Adrenal gland (tissue), 9 donors: ENCODE measurements at regions not wholly inside any gene's neighbourhood (a gene's known extent, or its start where the extent isn't known, plus 50 kb on each side); places are given as distances from the start of the nearest gene placed in this dataset.

Experiments used
- DNase-seq, 7 donors: peaks; one replicate each; pipeline ENCODE4 v3.0.0-alpha.2; 2019 to 2020
- H3K27ac ChIP-seq, 5 donors: fragments of 200-600 bp; sonication (generic) in 4 of 5; 1 replicate in 3 of 5; 2 replicates in 2 of 5; pipeline versions ENCODE4 v1.5.1 to v1.8.0; 2016 to 2020; ENCODE audit warnings: mild to moderate bottlenecking in 1 of 5
- H3K27me3 ChIP-seq: fragments of 200-600 bp; 2 replicates; pipeline ENCODE4 v1.8.0; 2021
- H3K36me3 ChIP-seq, 2 donors: fragments of 200-600 bp; replicated peaks in 1 of 2; 1 replicate in 1 of 2; 2 replicates in 1 of 2; pipeline versions ENCODE4 v1.5.1 to v1.8.0; 2018 to 2022
- H3K4me1 ChIP-seq, 2 donors: fragments of 200-600 bp; replicated peaks in 1 of 2; 1 replicate in 1 of 2; 2 replicates in 1 of 2; pipeline versions ENCODE4 v1.5.1 to v1.8.0; 2018 to 2021
- H3K4me3 ChIP-seq, 4 donors: fragments of 200-600 bp; sonication (generic) in 3 of 4; one replicate each; pipeline ENCODE4 v1.5.1; 2016 to 2018
- H3K9me3 ChIP-seq, 3 donors: fragments of 200-600 bp; sonication (generic) in 1 of 3; replicated peaks in 1 of 3; 1 replicate in 2 of 3; 2 replicates in 1 of 3; pipeline versions ENCODE4 v1.5.1 to v1.8.0; 2016 to 2021
- POLR2A ChIP-seq, 2 donors: fragments of 450-650 bp; IDR thresholded peaks; one replicate each; pipeline ENCODE4 v1.6.1; 2017; ENCODE audit warnings: antibody characterized with exemption in 2 of 2, mild to moderate bottlenecking in 2 of 2, moderate library complexity in 1 of 2
- WGBS, 4 donors: extraction: QIAGEN DNeasy Blood & Tissue Kit in 2 of 4; methylation state at CpG; one replicate each; pipeline versions ENCODE4 v1.1.5 to v1.1.7; 2013 to 2017; 5-methylcytosine and 5-hydroxymethylcytosine counted together
- intact Hi-C, 2 donors: fragments of 100-400 bp; cut with DNase I; formaldehyde crosslinking; loops; one replicate each; pipeline versions ENCODE4 v1.14.1 to v1.15.0; 2022 to 2023
- TF ChIP-seq, protein P1 (sequence below), 6 experiments: fragments of 450-650 bp in 4 of 6; fragments of 200-600 bp in 2 of 6; sonication (generic) in 1 of 6; IDR thresholded peaks; 1 replicate in 5 of 6; 2 replicates in 1 of 6; pipeline versions ENCODE4 v1.5.1 to v1.8.0; 2016 to 2021; ENCODE audit warnings: antibody characterized with exemption in 6 of 6, mild to moderate bottlenecking in 2 of 6, moderate library complexity in 1 of 6
- donor health status: healthy with polysubstance abuse.
- donor health status: Bipolar disorder and iron deficiency.
- donor health status: DM: yes; HTN: yes; CAD: no.
- donor health status: DM: no; HTN: no; CAD: no.
- donor health status: DM: no; HTN: no; CAD: no.

DNA sequence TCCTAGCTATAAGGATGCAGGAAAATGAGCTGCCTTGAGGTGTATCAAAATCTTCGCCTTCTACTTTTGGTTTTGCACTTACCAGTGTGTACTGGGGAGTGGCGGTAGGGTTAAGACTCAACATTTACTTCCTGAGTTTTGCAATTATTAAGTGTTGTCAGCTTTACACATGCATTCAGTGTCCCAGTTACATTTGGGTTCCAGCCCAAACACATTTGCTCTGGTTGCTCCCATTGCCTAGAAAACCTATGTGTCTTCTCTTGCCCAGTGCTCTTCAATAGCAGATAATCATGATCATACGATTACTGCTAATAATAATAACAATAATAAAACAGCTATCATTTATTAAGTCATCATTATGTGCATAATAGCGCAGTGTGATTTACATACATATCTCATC lies 241.5 kb upstream of the PAPPA start:
- intact Hi-C loops = no loop called here
- Histone ChIP-seq H3K36me3 (no peaks in the 10 kb centered on the region), H3K4me3 (no peak overlapping the region), H3K27ac (no peak overlapping the region), H3K9me3 (no peaks in the 10 kb centered on the region), H3K27me3 (no peaks in the 10 kb centered on the region), H3K4me1 (no peaks in the 10 kb centered on the region)
- no peak for DNase-seq
- TF ChIP-seq, protein P1, sequence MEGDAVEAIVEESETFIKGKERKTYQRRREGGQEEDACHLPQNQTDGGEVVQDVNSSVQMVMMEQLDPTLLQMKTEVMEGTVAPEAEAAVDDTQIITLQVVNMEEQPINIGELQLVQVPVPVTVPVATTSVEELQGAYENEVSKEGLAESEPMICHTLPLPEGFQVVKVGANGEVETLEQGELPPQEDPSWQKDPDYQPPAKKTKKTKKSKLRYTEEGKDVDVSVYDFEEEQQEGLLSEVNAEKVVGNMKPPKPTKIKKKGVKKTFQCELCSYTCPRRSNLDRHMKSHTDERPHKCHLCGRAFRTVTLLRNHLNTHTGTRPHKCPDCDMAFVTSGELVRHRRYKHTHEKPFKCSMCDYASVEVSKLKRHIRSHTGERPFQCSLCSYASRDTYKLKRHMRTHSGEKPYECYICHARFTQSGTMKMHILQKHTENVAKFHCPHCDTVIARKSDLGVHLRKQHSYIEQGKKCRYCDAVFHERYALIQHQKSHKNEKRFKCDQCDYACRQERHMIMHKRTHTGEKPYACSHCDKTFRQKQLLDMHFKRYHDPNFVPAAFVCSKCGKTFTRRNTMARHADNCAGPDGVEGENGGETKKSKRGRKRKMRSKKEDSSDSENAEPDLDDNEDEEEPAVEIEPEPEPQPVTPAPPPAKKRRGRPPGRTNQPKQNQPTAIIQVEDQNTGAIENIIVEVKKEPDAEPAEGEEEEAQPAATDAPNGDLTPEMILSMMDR (IDR thresholded peaks at IDR 0.05) = no peak
- no peak for TF ChIP-seq POLR2A (IDR thresholded peaks at IDR 0.05)
- WGBS, 4 donors = 75 to 90% (median 81%) methylated on average over 4 of the region's 4 CpGs

DNA sequence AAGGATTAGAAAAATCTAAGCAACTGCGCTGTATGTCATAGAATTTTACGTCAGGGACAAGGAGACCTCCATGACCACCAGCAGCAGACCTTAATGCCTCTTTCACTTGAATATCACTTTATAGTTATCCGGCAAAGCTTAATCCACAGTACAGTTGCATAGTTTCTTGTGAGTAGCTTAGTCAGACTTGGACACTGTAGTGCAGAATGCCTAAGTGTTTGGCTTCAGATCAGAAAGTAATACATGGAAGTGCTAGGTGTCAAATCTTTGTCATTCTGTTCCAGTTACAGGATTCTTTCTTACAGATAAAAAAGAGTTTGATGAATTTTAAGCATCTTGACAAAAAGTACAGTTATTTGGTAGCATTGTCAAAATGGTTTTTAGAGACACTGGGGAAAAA lies 239.9 kb upstream of the PAPPA start:
- 77 to 85% (median 82%) methylated on average over 3 of the region's 3 CpGs for WGBS, 4 donors
- no peak overlapping the region for H3K27ac ChIP-seq
- no peak for DNase-seq
- H3K9me3 ChIP-seq = no peaks in the 10 kb centered on the region
- no peak overlapping the region for H3K4me3 ChIP-seq
- intact Hi-C loops = no loop called here
- TF ChIP-seq POLR2A (IDR thresholded peaks at IDR 0.05) = no peak
- TF ChIP-seq, protein P1 (IDR thresholded peaks at IDR 0.05) = no peak
- no peaks in the 10 kb centered on the region for H3K27me3 ChIP-seq
- no peaks in the 10 kb centered on the region for H3K4me1 ChIP-seq
- no peaks in the 10 kb centered on the region for H3K36me3 ChIP-seq

DNA sequence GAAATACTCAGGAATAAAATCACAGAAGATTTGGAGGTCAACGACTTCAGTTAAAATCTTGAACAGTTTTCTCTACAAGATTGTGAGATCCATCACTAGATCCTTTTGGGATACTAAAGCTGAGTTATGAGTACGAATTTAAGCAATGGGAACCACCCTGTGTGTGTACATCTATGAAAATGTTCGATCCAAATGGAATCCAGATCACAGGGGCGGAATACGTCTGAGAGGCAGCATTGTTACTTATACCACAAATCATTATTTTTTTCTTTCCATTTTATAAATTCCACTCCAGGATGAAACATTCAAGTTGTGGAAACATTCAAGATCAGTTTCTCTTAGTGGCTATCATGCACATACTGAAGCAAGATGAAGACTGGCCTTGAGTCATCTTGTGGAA lies 239.3 kb upstream of the PAPPA start:
- no peaks in the 10 kb centered on the region for H3K27me3 ChIP-seq
- H3K4me3 ChIP-seq = no peak overlapping the region
- H3K36me3 ChIP-seq = no peaks in the 10 kb centered on the region
- H3K9me3 ChIP-seq = no peaks in the 10 kb centered on the region
- TF ChIP-seq, protein P1 (IDR thresholded peaks at IDR 0.05) = no peak
- TF ChIP-seq POLR2A (IDR thresholded peaks at IDR 0.05) = no peak
- DNase-seq = no peak
- H3K27ac ChIP-seq = no peak overlapping the region
- 67 to 79% (median 75%) methylated on average over 5 of the region's 5 CpGs for WGBS, 4 donors
- intact Hi-C loops = no loop called here
- H3K4me1 ChIP-seq = no peaks in the 10 kb centered on the region

DNA sequence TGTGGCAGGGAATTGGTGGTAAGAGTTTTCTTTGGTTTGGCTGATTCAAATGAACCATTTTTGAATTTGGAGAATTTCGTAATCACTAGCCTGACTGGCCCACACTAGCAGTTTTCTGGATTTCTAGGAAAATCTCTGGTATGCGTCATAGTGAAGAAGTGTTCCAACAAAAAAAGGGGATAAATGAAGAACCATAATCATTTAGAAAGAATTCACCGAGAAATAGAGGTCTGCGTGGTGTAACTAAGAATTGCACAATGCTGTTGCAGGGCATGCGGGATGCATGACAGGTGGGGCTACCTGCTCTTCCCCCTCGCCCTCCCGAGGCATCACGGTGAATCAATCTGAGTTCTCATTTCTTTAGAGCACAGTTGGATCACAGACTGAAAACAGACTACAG lies 232.3 kb upstream of the PAPPA start:
- intact Hi-C loops = no loop called here
- TF ChIP-seq POLR2A (IDR thresholded peaks at IDR 0.05) = no peak
- TF ChIP-seq, protein P1 (IDR thresholded peaks at IDR 0.05) = no peak

More for the DNA sequence above, 232.3 kb upstream of the PAPPA start:
- no peaks in the 10 kb centered on the region for H3K9me3 ChIP-seq
- no peak for DNase-seq
- no peak overlapping the region for H3K27ac ChIP-seq
- H3K4me3 ChIP-seq = no peak overlapping the region
- peaks cover 0 to 5% of the 10 kb centered on the region in 2 donors for H3K4me1 ChIP-seq
- no peaks in the 10 kb centered on the region for H3K27me3 ChIP-seq
- 72 to 84% (median 80%) methylated on average over 8 of the region's 8 CpGs for WGBS, 4 donors
- H3K36me3 ChIP-seq = no peaks in the 10 kb centered on the region
